HUDEP-2 (cell line): ENCODE measurements at regions not wholly inside any gene's neighbourhood (a gene's known extent, or its start where the extent isn't known, plus 50 kb on each side); places are given as distances from the start of the nearest gene placed in this dataset.
"Not testable (repeated sequence)": the region's sequence is repeated elsewhere in the genome, so short reads cannot be mapped to it uniquely, and the experiment has no call there.

Experiments used
- DNase-seq, 76 experiments: peaks; one replicate each; lab custom pipeline; 2025; ENCODE audit not compliant: unreplicated experiment in 76 of 76; lab: John Stamatoyannopoulos, UW

DNA sequence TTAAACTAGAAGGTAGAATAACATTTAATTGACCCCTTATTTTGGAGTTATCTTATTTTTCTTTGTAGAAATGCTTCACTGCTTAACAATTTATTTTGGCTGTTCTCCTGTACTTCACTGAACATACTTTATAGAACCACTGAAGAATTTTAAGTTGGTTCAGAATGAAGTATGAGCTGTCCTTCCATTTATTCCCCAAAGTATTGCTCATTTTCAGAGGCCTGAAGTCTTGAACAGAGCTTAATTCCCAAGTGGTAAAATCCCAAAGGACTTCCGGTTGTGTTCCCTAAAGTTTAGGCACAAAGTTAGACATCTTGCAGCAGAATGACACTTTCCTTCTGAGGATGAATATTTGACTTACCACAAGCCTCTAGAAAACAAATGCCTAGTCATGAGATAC, 233.3 kb downstream of the TINAG start:
- no peak for DNase-seq

DNA sequence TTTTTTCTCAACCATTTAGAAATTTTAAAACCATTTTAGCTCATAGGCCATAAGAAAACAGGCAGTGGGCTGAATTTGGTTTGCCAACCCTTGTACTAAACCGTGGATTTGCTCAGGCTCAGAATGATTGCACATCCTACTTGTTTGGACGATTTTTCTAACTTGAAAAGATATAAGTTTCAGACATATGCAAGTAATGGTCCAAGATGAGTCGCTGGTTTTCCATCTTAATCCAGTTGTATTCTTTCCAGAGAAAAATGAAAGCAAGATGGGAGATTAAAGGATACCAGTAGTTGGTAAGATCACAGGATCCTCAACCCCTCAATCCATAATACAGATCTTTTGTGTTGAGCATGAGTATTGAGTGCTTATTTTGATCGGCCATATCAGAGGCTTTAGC, 250.9 kb downstream of the TINAG start:
- no peak for DNase-seq

DNA sequence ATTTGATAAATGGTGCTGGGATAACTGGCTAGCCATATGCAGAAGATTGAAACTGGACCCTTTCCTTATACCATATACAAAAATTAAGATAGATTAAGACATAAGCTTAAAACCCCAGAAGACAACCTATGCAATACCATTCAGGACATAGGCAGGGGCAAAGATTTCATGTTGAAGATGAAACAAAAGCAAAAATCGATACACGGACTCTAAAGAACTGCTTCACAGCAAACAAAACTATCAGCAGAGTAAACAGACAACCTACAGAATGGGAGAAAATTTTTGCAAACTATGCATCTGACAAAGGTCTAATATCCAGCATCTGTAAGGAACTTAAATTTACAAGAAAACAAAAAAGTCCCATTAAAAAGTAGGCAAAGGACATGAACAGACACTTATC, 255.9 kb downstream of the TINAG start:
- DNase-seq = not testable (repeated sequence)

- DNase-seq = no peak
Observed at GRCh38 chr6:54574671-54575070, 266.4 kb downstream of the TINAG start.

- DNase-seq = no peak
Observed at GRCh38 chr6:54578261-54578660, 268.3 kb upstream of the FAM83B start.

DNA sequence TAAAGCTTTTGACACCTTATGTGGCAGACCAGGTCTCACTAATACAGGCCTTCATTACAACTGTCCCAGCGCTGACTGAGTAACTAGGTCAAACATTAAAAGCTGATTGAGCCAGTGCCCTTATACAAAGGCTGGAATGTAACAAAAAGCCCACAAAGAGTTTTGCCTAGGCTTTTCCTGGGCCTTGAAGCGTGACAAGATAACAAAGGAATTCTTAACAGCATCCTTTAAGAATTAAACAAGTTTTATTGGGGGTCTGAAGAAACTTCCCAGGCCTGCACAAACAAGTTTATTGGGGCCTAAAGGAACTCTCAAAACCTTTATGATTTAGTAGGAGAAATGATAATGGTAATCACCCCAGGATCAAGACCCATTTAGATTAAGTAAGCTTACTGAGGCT, 267.6 kb upstream of the FAM83B start:
- no peak for DNase-seq

DNA sequence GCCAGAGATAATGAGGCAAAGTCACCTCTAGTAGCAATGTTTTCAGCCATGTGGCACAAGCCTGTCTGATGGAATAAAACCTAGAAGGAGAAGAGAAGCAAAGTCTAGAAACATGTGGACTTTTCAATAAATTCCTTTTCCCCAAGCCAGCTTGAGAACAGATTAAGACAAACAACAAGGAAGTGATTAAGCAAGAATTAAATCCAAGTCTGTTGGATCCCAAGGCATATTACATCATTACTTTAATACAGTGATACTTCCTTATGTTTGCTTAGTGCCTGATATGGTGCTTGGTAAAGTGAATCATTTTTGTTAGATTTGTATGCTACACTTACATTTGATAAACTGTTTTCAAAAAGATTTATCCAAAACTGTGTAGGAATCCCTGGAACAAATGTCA, 260.3 kb upstream of the FAM83B start:
- no peak for DNase-seq

DNA sequence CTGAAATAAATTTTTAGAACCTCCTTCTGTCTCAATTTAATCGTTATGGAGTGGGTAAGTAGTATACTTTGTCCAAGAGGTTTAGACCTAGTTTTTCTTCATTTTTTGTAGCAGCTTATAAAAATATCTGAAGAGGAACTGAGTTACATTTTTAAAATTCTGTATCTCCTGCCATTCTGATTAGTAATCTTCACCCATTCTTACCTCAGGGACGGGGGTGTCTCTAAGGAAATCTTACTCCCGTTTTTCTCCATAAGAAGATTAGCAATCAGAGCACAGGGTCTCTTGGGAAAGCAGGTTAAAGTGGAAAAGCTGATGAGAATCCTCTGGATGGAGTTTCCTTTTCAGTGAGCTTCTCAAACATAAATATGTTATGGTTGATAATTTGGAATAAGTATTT, 259.3 kb upstream of the FAM83B start:
- DNase-seq = no peak

DNA sequence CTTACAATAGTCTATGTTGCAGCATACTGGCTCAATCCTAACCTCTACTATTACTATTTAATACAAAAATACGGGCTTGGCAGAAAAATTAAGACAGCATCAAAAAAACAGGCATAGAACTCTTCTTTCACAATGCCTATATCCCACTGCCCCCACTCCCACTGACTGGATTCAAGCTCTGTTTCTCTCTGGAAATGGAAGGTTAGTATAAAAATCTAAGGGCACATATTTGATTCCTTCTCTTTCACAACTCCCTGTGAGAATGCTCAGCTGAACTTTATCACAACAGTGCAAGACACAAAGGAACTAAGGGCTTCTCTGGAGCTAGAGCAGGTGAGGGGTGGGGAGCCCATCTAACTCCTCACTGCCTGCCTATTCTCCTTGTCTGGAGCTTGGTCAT, 258.4 kb upstream of the FAM83B start:
- no peak for DNase-seq

DNA sequence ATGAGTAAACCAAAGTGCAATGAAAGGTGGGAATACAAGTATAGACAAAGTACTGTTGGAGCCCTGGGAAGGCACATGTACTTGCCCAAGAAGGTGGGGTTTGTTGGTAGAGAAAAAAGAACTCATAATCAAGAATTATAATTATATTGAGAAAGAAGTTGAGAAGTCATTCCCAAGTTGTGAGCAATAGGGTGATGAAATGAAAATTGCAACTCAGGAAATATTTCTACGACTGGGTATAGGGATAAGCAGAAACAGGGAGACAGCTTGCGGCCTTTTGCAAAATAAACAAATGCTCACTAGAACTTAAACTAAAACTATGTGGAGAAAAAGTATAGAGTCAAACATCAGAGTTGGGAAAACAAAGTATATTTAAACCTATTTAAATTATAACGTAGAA, 250.7 kb upstream of the FAM83B start:
- DNase-seq = no peak

DNA sequence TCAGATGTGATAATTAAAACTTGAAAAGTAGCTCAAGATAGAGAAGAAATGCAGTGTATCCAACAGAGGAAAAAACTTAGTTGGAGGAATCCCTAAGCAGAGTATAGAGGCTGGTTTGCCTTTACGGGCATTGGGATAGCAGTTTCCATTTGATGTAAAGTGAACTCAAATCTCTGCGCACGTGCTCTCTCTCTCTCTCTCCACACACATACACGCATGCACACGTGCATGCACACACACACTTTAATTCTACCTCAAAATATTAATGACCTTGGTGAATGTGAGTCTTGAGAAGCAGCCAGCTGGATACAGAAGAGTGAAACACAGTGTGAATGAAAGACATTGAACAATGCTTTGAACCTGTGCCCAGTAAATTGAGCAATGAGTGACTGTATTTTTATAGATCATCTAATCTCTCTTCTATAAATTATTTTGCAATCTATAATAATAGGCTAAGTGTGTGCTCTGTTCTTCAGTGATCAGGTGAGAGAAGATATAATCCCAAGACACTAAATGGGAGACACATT, 247.7 kb upstream of the FAM83B start:
- DNase-seq = no peak

DNA sequence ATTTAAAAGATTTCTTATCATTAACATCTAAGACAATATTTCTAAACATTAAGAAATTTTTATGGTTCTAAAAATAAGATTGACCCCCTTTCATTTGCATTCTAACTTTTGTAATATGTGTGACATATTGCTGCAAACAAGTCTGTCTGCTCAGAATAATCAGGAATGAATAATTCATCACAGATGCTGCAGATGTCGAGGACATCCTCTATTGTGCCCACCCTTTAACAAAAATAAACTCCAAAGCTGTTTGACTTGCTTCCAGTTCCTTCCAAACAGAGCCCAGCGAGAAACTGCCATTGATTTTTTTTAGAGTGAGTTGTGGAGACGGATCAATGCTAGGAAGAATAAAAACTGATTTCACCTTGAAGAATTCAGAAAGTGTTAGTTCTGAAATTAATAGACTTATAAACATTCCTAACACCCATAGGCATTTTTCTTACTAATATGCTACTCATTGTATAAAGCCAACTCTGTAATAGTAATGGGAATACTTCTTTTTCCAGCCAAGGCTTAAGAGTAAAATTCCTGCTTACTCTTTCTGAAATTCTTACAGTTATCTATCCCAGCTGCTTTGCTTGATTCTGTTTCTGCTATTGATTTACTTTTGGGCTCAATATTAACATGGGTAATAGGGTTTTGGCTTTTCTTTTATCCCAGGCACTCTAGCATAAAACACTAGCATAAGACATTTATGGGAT, 244.8 kb upstream of the FAM83B start:
- no peak for DNase-seq

DNA sequence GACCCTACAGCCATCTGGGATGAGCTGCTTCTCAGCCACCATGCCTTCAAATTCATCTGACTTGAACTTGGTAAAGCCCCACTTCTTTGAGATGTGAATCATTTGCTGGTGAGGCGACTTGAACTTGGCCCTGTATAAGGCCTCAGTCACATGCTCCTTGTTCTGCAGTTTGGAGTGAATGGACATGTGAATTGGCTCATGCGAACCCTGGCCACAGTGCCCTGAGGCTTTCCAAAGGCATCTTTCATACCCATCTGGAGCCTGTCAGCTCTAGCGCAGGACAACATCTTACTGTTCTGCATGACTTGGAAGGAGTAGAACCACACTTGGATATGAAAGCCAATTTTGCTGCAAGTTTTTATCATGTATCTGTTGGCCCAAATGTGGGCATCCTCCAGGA, 244.0 kb upstream of the FAM83B start:
- DNase-seq = no peak

DNA sequence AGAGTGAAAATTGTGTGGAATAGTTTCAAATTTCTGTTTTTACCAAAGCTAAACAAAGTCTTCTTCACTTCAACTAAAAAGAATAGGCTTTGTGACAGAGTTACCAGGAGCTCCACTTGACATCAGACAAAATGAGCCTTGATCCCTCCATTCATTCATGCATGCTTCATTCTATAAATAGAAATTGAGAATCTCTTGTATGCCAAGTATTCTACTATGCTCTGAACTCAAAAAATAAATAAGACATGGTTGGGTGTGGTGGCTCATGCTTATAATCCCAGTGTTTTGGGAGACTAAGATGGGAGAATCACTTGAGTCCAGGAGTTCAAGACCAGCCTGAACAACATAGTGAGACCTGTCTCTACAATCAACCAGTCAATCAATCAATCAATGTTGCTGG, 236.6 kb upstream of the FAM83B start:
- no peak for DNase-seq

GRCh38 chr6:54613596-54613995, 233.0 kb upstream of the FAM83B start:
- DNase-seq = no peak

DNA sequence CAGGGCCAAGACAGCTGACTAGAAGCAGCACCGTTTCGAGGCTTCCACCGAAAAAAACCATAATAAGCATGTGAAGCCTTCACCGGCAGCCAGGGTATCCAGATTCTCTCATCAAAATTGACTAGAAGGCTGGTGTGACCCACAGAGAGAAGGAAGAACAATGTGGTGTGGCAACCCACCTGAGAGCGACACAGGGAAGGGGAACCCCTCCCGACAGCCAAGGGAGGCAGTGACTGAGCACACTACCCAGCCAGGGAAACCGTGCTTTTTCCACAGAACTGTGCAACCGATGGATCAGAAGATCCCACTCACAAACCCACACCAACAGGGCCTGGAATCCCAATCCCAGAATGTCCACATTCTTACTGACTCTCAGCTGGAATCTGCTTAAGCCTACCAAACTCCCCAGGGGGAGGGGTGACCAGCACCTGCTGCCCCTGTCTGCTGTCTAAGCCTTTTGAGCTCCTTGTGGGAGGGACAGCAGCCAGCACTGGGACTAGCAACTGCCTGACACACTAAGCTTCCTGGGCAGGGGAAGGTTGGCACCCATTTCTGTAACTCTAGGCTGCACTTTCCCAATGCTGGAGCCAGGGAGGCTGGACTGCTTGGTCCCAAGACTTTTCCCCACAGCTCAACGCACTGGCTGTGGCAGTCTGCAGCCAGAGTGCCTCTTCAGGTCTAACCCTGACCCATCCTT, 231.9 kb upstream of the FAM83B start:
- no peak for DNase-seq

- DNase-seq = no peak
Observed at GRCh38 chr6:54617730-54618129, 228.8 kb upstream of the FAM83B start.

GRCh38 chr6:54618572-54618971, 228.0 kb upstream of the FAM83B start:
- no peak for DNase-seq

DNA sequence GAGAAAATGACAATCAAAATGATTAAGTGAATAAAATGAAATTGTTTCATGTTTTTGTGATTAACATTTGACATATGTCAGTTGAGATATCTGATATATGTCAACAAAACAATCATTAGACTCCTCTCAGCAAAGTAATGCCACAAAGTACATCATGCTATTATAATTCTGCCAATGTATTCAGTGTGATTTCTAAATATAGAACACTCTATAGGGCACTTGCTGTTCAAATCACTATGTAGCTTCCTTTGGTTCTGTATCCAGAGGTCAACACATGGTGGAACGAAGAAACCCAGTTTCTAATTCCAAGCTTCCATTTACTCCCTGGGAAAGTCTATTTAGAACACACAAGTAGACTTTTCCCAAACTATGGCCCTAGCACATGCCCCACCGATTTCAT, 227.5 kb upstream of the FAM83B start:
- DNase-seq = no peak

DNA sequence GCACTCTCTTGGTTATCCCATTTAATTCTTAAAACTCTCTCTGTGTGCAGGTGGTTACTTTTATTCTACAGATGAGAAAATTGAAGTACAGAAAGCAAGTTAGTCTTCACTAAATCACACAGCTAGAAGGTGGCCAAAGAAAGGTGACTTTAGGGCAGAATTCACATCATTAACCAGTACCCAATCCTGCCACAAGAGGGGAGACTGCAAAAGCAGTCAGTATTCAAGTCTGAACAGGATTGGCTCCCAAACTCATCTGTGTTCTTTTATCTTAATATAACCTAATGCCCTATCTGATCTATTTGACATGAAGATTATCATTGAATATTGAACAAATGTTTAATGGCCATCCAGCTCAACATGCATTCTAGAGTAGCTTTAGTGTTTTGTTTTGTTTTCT, 225.3 kb upstream of the FAM83B start:
- DNase-seq = no peak

DNA sequence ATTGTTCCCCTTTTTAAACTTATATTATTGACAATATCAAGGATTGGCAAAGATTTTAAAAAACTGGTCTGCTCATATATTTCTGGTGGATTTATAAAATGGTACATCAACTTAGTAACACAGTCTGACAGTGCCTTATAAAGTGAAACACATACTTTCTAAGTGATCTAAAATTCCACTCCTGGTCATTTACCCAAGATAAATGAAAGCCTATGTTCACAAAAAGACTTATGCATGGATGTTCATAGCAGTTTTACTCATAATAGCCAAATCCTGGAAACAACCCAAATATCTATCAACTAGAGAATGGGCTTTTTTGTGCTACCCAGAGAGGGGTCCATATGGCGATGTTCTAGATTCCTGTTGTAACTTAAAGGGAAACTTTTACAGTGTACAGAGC, 222.4 kb upstream of the FAM83B start:
- DNase-seq = no peak

- DNase-seq = no peak
Observed at GRCh38 chr6:54624779-54625178, 221.8 kb upstream of the FAM83B start.
